ENCODE measurements at regions not wholly inside any gene's neighbourhood (a gene's known extent, or its start where the extent isn't known, plus 50 kb on each side); places are given as distances from the start of the nearest gene placed in this dataset.
A peak's percentile ranks its signal among the peaks of the same experiment; 100 is the strongest.

- Histone ChIP-seq H3K9me3 (no peaks in the 10 kb centered on the region), H3K27ac (no peak overlapping the region), H3K4me1 (no peaks in the 10 kb centered on the region), H3K27me3 (no peaks in the 10 kb centered on the region), H3K4me3 (no peak overlapping the region), H3K36me3 (no peaks in the 10 kb centered on the region)
- intact Hi-C loops (cut with DNase I) = no loop called here
- TF ChIP-seq CTCF (IDR thresholded peaks at IDR 0.05) (no peak), POLR2A (IDR thresholded peaks at IDR 0.05) (no peak)
- WGBS (ENCODE audit: insufficient coverage, low coverage, low lambda C conversion rate, missing lambda C conversion rate) = 72% methylated on average over 3 of the region's 3 CpGs
- DNase-seq = no peak
- ATAC-seq = no peak
Observed at GRCh38 chr7:116390363-116390762, 109.2 kb upstream of the CAV2 start.

DNA sequence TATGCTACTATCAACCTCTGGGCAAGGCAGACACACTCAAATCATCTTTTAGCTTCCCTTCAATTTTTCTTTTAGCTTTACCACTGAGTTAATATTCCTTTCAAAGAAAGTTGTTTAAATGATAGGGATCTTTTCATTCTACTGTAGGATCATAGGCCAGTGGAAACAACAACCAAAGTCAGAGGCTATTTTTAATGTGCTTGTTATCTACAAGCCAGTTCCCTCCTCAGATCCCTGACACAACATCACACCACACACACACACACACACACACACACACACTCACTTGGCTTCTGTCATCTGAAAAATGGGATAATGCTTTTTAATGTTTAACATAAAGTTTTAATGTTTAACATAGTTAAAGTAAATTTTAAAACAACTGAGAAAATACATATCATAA is 106.7 kb upstream of the CAV2 start:
- Histone ChIP-seq H3K27me3 (no peaks in the 10 kb centered on the region), H3K9me3 (no peaks in the 10 kb centered on the region), H3K27ac (no peak overlapping the region), H3K4me3 (no peak overlapping the region), H3K4me1 (no peaks in the 10 kb centered on the region), H3K36me3 (no peaks in the 10 kb centered on the region)
- intact Hi-C loops (cut with DNase I) = no loop called here
- DNase-seq (no peak), ATAC-seq (no peak)
- TF ChIP-seq CTCF (IDR thresholded peaks at IDR 0.05) (no peak), POLR2A (IDR thresholded peaks at IDR 0.05) (no peak)

GRCh38 chr7:116393654-116394053 is 105.9 kb upstream of the CAV2 start:
- Histone ChIP-seq H3K4me1 (no peaks in the 10 kb centered on the region), H3K36me3 (no peaks in the 10 kb centered on the region), H3K4me3 (no peak overlapping the region), H3K27ac (no peak overlapping the region), H3K27me3 (no peaks in the 10 kb centered on the region), H3K9me3 (no peaks in the 10 kb centered on the region)
- peak in 1 of 3 donors; percentile 29 for DNase-seq
- intact Hi-C loops (cut with DNase I) = no loop called here
- TF ChIP-seq POLR2A (IDR thresholded peaks at IDR 0.05) = no peak
- TF ChIP-seq CTCF (IDR thresholded peaks at IDR 0.05) = no peak
- ATAC-seq = peak in 3 of 4 donors; percentile 33 to 86 (median 68)
- WGBS (ENCODE audit: insufficient coverage, low coverage, low lambda C conversion rate, missing lambda C conversion rate) = 40% methylated on average over 6 of the region's 6 CpGs

GRCh38 chr7:116394106-116394505 is 105.4 kb upstream of the CAV2 start:
- ATAC-seq = no peak
- 84% methylated on average over 6 of the region's 11 CpGs for WGBS (ENCODE audit: insufficient coverage, low coverage, low lambda C conversion rate, missing lambda C conversion rate)
- Histone ChIP-seq H3K9me3 (no peaks in the 10 kb centered on the region), H3K4me3 (no peak overlapping the region), H3K27me3 (no peaks in the 10 kb centered on the region), H3K36me3 (no peaks in the 10 kb centered on the region), H3K27ac (no peak overlapping the region), H3K4me1 (no peaks in the 10 kb centered on the region)
- TF ChIP-seq CTCF (IDR thresholded peaks at IDR 0.05) (no peak), POLR2A (IDR thresholded peaks at IDR 0.05) (no peak)
- no peak for DNase-seq
- intact Hi-C loops (cut with DNase I) = no loop called here

DNA sequence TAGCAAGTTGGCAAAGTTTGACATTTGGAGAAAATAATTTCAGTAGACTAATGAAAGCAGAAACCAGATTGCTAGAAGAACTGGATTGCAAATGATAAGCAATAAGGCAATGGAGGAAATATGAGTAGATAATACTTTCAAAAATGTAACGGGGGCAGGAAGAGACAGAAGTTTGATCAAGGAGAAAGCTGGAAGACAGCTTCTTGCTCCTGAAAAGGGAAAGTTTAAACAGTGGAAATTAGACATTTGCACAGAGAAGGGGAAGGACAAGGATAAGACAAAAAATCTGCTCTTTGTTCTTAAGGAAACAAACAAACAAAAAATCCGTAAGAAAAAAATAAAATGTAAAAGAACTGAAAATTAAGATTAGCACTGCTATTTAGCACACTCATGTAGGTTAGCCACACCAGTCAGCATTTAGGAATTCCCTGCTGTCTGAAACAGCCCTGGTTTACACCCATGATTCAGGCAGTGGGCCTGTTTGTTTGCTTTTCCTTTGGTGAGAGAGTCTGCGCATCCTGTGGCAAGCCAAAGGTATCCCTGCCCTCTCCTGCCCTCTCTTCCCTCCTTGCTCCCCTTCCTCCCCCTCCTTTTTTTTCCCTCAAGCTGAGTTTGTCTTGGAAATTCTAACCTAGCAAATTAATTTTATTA is 104.3 kb upstream of the CAV2 start:
- no peaks in the 10 kb centered on the region for H3K27me3 ChIP-seq
- DNase-seq (no peak), ATAC-seq (peak; percentile 27 to 80 (median 46))
- no peaks in the 10 kb centered on the region for H3K36me3 ChIP-seq
- intact Hi-C loops (cut with DNase I) = no loop called here
- 50% methylated on average over 3 of the region's 3 CpGs for WGBS (ENCODE audit: insufficient coverage, low coverage, low lambda C conversion rate, missing lambda C conversion rate)
- no peak overlapping the region for H3K4me3 ChIP-seq
- no peak overlapping the region for H3K27ac ChIP-seq
- no peaks in the 10 kb centered on the region for H3K9me3 ChIP-seq
- no peaks in the 10 kb centered on the region for H3K4me1 ChIP-seq
- TF ChIP-seq CTCF (IDR thresholded peaks at IDR 0.05) = no peak
